Smooth muscle cell (in vitro differentiated cells): ENCODE measurements at regions not wholly inside any gene's neighbourhood (a gene's known extent, or its start where the extent isn't known, plus 50 kb on each side); places are given as distances from the start of the nearest gene placed in this dataset.

Experiments
- DNase-seq: peaks from one replicate; lab custom pipeline; 2025; ENCODE audit not compliant: unreplicated experiment; lab: John Stamatoyannopoulos, UW
- H2AFZ ChIP-seq: fragments of 200-600 bp; sonication (generic); 2 replicates; pipeline ENCODE4 v1.6.0; 2016; ENCODE audit warnings: antibody characterized with exemption, low read depth, mild to moderate bottlenecking
- H3F3A ChIP-seq: fragments of 200-600 bp; sonication (generic); 2 replicates; pipeline ENCODE4 v1.6.0; 2017; ENCODE audit warnings: antibody characterized with exemption, low read depth
- H3K27ac ChIP-seq: fragments of 200-600 bp; sonication (generic); 2 replicates; pipeline ENCODE4 v1.5.1; 2016; ENCODE audit warnings: low read depth, mild to moderate bottlenecking
- H3K27me3 ChIP-seq: fragments of 200-600 bp; sonication (generic); 2 replicates; pipeline ENCODE4 v1.6.1; 2016; ENCODE audit warnings: low read depth, mild to moderate bottlenecking
- H3K36me3 ChIP-seq: fragments of 200-600 bp; sonication (generic); 2 replicates; pipeline ENCODE4 v1.5.1; 2016; ENCODE audit warnings: low read depth
- H3K4me1 ChIP-seq: fragments of 200-600 bp; sonication (generic); 2 replicates; pipeline ENCODE4 v1.5.1; 2016; ENCODE audit warnings: low read depth
- H3K4me2 ChIP-seq: fragments of 200-600 bp; sonication (generic); 2 replicates; pipeline ENCODE4 v1.6.0; 2016; ENCODE audit warnings: mild to moderate bottlenecking
- H3K4me3 ChIP-seq: fragments of 200-600 bp; sonication (generic); 2 replicates; pipeline ENCODE4 v1.5.1; 2016; ENCODE audit warnings: mild to moderate bottlenecking
- H3K79me2 ChIP-seq: fragments of 200-600 bp; sonication (generic); 2 replicates; pipeline ENCODE4 v1.6.0; 2016; ENCODE audit warnings: low read depth, mild to moderate bottlenecking
- H3K9ac ChIP-seq: fragments of 200-600 bp; sonication (generic); 2 replicates; pipeline ENCODE4 v1.6.0; 2016; ENCODE audit warnings: low read depth
- H3K9me3 ChIP-seq: fragments of 200-600 bp; sonication (generic); replicated peaks from 2 replicates; pipeline ENCODE4 v1.5.1; 2016; ENCODE audit warnings: low read depth
- H4K20me1 ChIP-seq: fragments of 200-600 bp; sonication (generic); 2 replicates; pipeline ENCODE4 v1.6.0; 2016; ENCODE audit warnings: low read depth
- WGBS: methylation state at CpG from one replicate; pipeline ENCODE4 v1.1.7; 2016; ENCODE audit warnings: low lambda C conversion rate; 5-methylcytosine and 5-hydroxymethylcytosine counted together
- TF ChIP-seq, protein P1 (sequence below): fragments of 200-600 bp; sonication (generic); IDR thresholded peaks from 2 replicates; pipeline ENCODE4 v1.5.1; 2017; ENCODE audit warnings: borderline replicate concordance, mild to moderate bottlenecking, antibody characterized with exemption; ENCODE audit not compliant: insufficient read depth, poor library complexity, severe bottlenecking

DNA sequence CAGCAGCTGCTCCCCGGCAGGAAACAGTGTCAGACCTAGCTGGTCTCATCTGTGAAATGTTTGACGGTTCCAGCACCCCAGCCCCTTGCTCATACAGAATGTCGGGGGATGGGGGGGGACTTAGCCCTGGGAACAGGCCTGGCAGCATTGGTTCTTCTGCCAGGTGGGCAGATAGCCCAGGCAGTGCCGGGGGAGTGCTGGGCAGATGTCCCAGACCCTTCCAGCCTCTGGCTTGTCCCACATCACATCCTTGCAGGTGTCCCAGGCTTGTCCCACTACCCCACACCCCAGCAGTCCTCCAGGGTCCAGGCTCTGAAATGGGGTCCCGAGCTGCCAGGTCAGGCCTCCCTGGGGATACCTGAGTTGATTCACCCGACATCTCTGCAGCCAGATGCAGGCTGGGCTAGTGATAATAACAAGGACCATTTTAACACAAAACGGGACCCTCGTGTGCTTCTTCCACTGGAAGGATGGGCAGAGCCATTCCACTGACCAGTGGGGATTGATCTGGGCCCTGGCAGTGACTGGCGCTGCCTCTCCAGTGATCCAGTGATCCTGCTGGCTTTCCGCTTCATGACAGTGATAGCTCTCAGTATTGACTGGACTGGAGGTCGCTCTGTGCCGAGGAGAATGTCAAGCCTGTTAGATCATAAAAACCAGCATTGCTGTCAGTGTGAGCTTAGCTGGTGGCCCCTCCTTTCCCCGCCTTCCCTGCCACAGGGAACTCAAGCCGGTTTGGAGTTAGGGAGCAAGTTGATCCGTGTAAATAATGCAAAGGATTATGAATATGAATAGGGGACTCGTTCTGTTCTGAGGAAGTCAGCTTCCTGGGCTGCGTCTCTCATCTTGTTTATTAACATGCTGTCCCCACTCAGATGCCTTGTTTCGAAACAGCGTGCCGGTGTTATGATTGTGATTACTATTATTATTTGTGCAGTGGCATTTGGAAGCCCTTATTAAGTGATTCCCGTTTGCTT, 180.6 kb downstream of the AACS start:
- Histone ChIP-seq H3K4me3 (no peak overlapping the region), H3K9me3 (no peaks in the 10 kb centered on the region), H2AFZ (no peak overlapping the region), H3K27ac (no peak overlapping the region), H3K9ac (no peak overlapping the region), H3K79me2 (no peaks in the 10 kb centered on the region), H3K4me2 (no peak overlapping the region), H4K20me1 (no peaks in the 10 kb centered on the region), H3K36me3 (no peaks in the 10 kb centered on the region), H3F3A (no peaks in the 10 kb centered on the region), H3K4me1 (no peaks in the 10 kb centered on the region), H3K27me3 (no peaks in the 10 kb centered on the region)
- TF ChIP-seq, protein P1, sequence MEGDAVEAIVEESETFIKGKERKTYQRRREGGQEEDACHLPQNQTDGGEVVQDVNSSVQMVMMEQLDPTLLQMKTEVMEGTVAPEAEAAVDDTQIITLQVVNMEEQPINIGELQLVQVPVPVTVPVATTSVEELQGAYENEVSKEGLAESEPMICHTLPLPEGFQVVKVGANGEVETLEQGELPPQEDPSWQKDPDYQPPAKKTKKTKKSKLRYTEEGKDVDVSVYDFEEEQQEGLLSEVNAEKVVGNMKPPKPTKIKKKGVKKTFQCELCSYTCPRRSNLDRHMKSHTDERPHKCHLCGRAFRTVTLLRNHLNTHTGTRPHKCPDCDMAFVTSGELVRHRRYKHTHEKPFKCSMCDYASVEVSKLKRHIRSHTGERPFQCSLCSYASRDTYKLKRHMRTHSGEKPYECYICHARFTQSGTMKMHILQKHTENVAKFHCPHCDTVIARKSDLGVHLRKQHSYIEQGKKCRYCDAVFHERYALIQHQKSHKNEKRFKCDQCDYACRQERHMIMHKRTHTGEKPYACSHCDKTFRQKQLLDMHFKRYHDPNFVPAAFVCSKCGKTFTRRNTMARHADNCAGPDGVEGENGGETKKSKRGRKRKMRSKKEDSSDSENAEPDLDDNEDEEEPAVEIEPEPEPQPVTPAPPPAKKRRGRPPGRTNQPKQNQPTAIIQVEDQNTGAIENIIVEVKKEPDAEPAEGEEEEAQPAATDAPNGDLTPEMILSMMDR = no peak
- DNase-seq = no peak
- WGBS = 70% methylated on average over 21 of the region's 21 CpGs

DNA sequence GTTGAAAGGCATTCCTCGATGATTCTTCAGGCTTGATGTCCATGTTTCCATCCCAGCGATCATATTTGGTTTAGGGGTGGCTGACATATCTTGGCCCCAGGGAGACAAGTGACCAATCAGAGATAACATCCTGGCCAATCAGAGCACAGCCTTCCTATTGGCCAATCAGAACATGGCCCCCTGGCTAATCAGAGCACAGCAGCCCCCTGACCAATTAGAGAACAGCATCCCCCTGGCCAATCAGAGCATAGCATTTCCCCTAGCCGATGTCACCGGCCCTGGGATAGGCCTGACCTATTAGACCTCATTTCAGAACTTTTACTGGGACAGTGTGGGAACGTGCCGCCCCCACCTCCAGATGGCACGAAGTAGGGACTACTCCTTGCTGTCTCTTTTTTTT, 182.2 kb downstream of the AACS start:
- Histone ChIP-seq H3K27ac (no peak overlapping the region), H3K4me1 (no peaks in the 10 kb centered on the region), H3K27me3 (no peaks in the 10 kb centered on the region), H3K9ac (no peak overlapping the region), H3K4me2 (no peak overlapping the region), H3K4me3 (no peak overlapping the region), H2AFZ (no peak overlapping the region), H4K20me1 (no peaks in the 10 kb centered on the region), H3K9me3 (no peaks in the 10 kb centered on the region), H3K36me3 (no peaks in the 10 kb centered on the region), H3F3A (no peaks in the 10 kb centered on the region), H3K79me2 (no peaks in the 10 kb centered on the region)
- DNase-seq = no peak
- TF ChIP-seq, protein P1 = no peak
- 95% methylated on average over 7 of the region's 7 CpGs for WGBS

DNA sequence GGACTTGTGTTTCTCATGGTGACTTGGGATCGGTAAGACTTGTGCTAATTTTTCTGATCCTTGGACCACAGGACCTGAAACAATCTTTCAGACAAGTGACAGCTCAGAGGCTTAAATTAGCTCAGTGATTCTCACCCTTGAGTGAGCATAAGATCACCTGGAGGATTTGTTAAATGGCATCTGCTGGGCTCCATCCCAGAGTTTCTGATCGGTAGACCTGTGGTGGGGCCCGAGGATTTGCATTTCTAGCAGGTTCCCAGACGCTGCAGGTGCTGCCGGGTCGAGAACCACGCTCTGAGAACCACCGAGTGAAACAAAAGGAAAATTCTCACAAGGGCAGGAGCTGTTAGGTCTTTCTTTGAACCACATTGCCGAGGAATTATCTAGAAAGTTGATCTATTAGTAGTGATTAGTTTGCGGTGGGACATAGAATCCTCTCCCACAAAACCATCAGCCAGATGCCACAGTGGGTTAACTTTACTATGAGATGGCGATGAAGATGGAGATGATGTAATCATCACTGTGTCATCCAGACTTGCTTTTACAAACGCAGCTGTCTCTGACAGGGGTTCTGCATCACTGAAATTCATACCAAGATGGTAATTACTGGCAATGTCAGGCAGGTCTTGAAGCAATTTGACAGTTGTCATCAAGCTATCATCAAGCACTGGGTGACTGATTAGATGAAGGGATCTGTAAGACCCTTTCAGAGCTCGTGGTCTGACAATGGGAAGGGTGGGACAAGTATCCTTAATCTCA, 184.0 kb downstream of the AACS start:
- Histone ChIP-seq H3K27ac (no peak overlapping the region), H3K4me1 (no peaks in the 10 kb centered on the region), H3K27me3 (no peaks in the 10 kb centered on the region), H3K9ac (no peak overlapping the region), H4K20me1 (no peaks in the 10 kb centered on the region), H3K9me3 (no peaks in the 10 kb centered on the region), H3K4me3 (no peak overlapping the region), H3K79me2 (no peaks in the 10 kb centered on the region), H2AFZ (no peak overlapping the region), H3F3A (no peaks in the 10 kb centered on the region), H3K36me3 (no peaks in the 10 kb centered on the region), H3K4me2 (no peak overlapping the region)
- WGBS = 83% methylated on average over 13 of the region's 13 CpGs
- TF ChIP-seq, protein P1 = no peak
- DNase-seq = no peak
